GM13976 (cell line): ENCODE measurements at regions not wholly inside any gene's neighbourhood (a gene's known extent, or its start where the extent isn't known, plus 50 kb on each side); places are given as distances from the start of the nearest gene placed in this dataset.

Experiments used
- DNase-seq: peaks from one replicate; pipeline ENCODE4 v3.0.0; 2012; ENCODE audit warnings: low spot score
- in situ Hi-C: fragments of 300-500 bp; cut with MboI; formaldehyde crosslinking; loops from one replicate; pipeline ENCODE4 v1.12.0; 2022; ENCODE audit warnings: low sequenced_read_pairs, mixed read lengths, inconsistent platforms; ENCODE audit not compliant: unreplicated experiment
- TF ChIP-seq, protein P1 (sequence below): IDR thresholded peaks from 2 replicates; pipeline ENCODE4 v1.5.1; 2012; ENCODE audit warnings: borderline replicate concordance, mild to moderate bottlenecking; ENCODE audit not compliant: insufficient read depth; ENCODE audit errors: extremely low read depth, missing control alignments, control extremely low read depth

DNA sequence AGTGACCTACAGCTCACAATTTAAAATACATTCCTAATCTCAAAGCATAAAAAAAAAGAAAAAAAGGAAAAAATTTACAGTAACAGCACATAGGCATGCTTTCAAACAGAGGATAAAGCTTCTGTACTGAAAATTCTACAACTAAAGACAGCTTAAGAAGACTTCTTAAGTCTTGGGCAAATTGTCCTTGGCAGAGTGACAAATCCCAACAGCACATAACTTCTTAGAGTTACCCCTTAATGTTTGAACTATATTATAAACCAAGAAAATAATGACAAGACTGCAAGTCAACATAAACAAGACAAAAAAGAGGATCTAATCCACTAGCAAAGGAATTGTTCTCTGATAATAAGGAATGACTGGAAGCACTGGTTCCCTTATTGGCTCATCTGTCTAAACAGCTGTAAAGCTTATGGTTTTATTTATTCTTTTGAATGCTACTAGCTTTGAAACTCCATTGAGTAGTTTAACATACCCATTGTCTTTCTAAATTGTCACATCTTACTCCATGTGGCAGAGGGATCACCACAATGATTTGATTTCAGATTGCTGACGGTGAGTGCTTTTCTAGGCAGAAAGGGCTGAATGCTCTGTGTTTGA is 1576.8 kb upstream of the GOT2 start:
- in situ Hi-C loops, result no loop called here
- no peak for DNase-seq
- TF ChIP-seq, protein P1, sequence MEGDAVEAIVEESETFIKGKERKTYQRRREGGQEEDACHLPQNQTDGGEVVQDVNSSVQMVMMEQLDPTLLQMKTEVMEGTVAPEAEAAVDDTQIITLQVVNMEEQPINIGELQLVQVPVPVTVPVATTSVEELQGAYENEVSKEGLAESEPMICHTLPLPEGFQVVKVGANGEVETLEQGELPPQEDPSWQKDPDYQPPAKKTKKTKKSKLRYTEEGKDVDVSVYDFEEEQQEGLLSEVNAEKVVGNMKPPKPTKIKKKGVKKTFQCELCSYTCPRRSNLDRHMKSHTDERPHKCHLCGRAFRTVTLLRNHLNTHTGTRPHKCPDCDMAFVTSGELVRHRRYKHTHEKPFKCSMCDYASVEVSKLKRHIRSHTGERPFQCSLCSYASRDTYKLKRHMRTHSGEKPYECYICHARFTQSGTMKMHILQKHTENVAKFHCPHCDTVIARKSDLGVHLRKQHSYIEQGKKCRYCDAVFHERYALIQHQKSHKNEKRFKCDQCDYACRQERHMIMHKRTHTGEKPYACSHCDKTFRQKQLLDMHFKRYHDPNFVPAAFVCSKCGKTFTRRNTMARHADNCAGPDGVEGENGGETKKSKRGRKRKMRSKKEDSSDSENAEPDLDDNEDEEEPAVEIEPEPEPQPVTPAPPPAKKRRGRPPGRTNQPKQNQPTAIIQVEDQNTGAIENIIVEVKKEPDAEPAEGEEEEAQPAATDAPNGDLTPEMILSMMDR, result no peak

- TF ChIP-seq, protein P1, result no peak
- no peak for DNase-seq
- in situ Hi-C loops, result no loop called here
Observed at GRCh38 chr16:60304720-60305119, 1570.6 kb upstream of the GOT2 start.

DNA sequence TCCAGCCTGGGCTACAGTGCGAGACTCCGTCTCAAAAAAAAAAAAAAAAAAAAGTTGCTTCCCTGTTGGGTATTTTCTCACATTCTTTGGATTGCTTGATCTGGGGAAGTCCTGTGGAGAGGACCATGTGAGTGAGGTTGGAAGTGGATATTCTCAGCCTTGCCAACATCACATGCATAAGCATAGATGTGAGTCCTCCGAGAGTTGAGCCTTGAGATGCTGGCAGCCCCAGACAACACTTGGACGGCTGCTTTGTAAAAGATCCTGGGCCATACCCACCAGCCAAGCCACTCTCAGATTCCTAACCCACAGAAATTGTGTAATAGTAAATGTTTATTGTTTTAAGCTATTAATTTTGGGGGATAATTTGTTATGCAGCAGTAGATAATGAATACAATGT is 1570.0 kb upstream of the GOT2 start:
- in situ Hi-C loops, result no loop called here
- TF ChIP-seq, protein P1, result no peak
- DNase-seq, result no peak

DNA sequence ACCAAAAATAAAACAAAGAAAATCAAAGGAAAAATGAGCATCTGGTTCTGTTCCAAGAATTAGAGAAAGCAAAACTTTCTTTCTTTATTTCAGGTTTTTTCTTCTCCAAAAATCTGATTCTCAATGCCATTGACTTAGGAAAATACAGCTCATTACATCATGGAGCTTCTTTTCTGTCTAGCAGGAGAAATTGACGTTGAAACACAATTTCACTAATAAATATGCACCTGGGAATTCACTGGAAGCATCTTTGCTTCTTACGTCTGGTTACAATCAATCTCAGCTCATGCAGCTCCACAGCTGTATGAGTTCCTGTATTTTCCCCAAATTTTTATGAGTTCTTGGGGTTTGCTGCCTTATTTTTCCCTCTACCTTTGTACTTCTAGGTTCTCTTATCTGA is 1568.6 kb upstream of the GOT2 start:
- no peak for DNase-seq
- in situ Hi-C loops, result no loop called here
- TF ChIP-seq, protein P1, result no peak

- no peak for DNase-seq
- TF ChIP-seq, protein P1, result no peak
- in situ Hi-C loops, result no loop called here
Observed at GRCh38 chr16:60302261-60302660, 1568.1 kb upstream of the GOT2 start.

DNA sequence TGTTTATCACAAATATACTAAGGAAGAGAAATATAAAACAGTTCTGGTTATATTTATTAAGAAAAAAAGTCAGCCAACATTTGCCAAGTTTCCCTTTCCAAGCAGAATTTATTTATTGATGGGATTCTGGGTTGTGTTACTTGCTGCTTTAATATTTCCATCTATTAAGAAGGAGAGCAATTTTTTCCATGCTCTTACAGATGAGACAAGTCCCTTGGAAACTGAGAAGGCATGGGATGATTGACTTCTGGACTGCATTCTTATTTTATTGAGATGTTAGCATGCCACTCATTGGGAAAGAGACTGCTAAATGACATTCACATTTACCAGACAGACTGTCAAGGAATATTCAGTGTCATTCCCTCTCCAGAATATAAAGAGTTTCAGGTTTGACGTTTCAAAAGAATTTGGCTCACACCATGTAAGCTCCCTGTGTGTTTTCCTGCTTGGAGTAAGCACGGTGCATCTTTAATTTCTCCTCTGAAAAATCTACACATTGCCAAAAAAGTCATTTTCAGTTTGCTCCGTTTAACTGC is 1565.2 kb upstream of the GOT2 start:
- TF ChIP-seq, protein P1, result no peak
- no peak for DNase-seq
- in situ Hi-C loops, result no loop called here
